IMR-90 (cell line): ENCODE measurements at regions not wholly inside any gene's neighbourhood (a gene's known extent, or its start where the extent isn't known, plus 50 kb on each side); places are given as distances from the start of the nearest gene placed in this dataset.

Source experiments
- CHD1 ChIP-seq: IDR thresholded peaks from 2 replicates; pipeline ENCODE4 v1.6.1; 2012; ENCODE audit warnings: low read depth, low read length, improper control_type of control experiment
- CTCF ChIP-seq: conservative IDR thresholded peaks from 2 replicates; pipeline ENCODE4 v1.5.1; 2012; ENCODE audit warnings: mild to moderate bottlenecking, low read depth, low read length, improper control_type of control experiment
- ELK1 ChIP-seq: fragments of 150-350 bp; IDR thresholded peaks from 2 replicates; pipeline ENCODE4 v1.6.1; 2016; ENCODE audit warnings: low read depth, mild to moderate bottlenecking, low read length, moderate library complexity, borderline replicate concordance
- MXI1 ChIP-seq: IDR thresholded peaks from 2 replicates; pipeline ENCODE4 v1.6.1; 2012; ENCODE audit warnings: low read depth, mild to moderate bottlenecking, low read length, moderate library complexity, borderline replicate concordance
- RAD21 ChIP-seq: IDR thresholded peaks from 2 replicates; pipeline ENCODE4 v1.6.1; 2012; ENCODE audit warnings: low read length, improper control_type of control experiment

- no peak for TF ChIP-seq CTCF
- no peak for TF ChIP-seq CHD1
- TF ChIP-seq RAD21 = no peak
- TF ChIP-seq MXI1 = no peak
- no peak for TF ChIP-seq ELK1
These were observed 131.0 kb downstream of the SP3 start for GRCh38 chr2:173834141-173834540.
